GM18870 (cell line): ENCODE measurements at regions not wholly inside any gene's neighbourhood (a gene's known extent, or its start where the extent isn't known, plus 50 kb on each side); places are given as distances from the start of the nearest gene placed in this dataset.

Source experiments
- ATAC-seq: cut with Tn5 transposase; IDR thresholded peaks from one replicate; pipeline ENCODE4 v1.9.1; 2021; ENCODE audit warnings: moderate library complexity; ENCODE audit not compliant: unreplicated experiment

DNA sequence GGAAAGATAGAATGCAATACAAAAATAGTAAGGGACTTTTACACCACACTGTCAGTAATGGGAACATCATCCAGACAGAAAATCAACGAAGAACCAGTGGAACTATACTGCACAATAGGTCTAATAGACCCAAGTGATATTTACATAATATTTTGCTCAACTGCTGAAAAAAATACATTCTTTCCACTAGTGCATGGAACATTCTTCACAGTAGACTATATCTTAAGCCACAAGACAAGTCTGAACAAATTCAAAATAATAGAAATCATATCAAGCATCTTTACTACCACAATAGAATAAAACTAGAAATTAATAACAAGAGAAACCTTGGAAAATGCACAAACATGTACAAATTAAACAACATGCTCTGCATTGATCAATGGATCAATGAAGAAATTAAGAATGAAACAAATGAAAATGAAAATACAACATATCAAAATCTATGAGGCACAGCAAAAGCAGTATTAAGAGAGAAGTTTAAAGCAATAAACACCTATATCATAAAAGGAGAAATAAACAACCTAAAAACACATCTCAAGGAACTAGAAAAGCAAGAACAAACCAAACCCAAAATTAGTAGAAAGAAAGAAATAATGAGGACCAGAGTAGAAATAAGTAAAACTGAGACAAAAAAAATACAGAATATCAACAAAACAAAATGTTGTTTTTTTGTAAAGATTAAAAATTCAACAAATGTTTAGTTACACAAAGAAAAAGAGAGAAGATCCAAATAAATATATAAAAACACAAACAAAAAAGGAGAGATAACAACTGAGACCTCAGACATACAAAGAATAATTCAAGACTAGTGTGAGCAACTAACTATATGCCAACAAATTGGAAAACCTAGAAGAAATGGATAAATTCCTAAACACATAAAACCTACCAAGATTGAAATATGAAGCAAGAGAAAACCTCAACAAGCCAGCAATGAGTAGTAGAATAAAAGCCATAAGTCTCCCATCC lies 51.5 kb upstream of the ANTXR2 start:
- no peak for ATAC-seq
